ENCODE measurements at regions not wholly inside any gene's neighbourhood (a gene's known extent, or its start where the extent isn't known, plus 50 kb on each side); places are given as distances from the start of the nearest gene placed in this dataset.

DNA sequence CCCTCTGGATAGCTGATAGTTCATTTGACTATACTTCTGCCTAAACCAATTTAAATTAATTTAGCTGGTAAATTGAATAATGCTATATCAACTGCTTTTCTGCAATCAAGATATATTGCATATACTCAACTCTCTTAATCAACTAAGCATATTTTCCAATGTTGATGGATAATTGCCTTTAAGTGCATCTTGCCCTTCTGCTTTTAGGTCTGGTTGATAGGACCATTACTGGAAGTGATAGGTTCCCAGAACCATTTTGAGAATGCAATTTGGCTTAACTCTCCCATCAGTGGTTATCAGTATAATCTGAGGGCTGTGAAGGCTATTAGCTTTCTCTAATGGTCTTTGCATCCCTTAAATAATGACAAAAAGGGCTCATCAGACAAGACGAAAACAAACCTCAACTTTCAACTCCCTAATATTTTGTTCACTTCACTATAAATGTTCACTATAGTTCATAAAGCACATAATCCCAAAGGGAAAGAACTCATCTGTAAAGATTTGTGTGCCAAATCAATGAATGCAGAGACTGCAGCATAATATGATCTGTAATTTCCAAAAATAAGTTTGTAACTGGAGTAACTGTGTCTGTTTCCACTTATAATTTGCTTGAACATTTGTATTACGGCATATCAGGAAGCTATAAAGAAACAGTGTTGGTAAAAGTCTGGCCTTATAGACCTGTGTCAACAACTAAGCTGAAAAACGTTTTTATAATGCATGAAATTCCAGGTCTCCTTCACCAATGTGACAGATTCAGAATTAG, 273.6 kb downstream of the FBXO8 start:
- no peaks in the 10 kb centered on the region for H4K20me1 ChIP-seq (ENCODE audit: insufficient read depth)
- H3K36me3 ChIP-seq (ENCODE audit: control insufficient read depth in 1 of 2, insufficient read depth in 2 of 2, low read length in 2 of 2), result no peaks in the 10 kb centered on the region
- POLR2A ChIA-PET, result no interaction called here
- RAD21 ChIA-PET (ENCODE audit: low non-redundant PET in 1 of 2, low total read pairs in 2 of 2, uncharacterized antibody in 2 of 2, unreplicated experiment in 2 of 2), result no interaction called here
- intact Hi-C loops (cut with micrococcal nuclease), result no loop called here
- CTCF ChIA-PET, result no interaction called here
- no peak overlapping the region for H3K4me2 ChIP-seq (ENCODE audit: low read length)
- H3K4me3 ChIP-seq (replicated peaks in 1 of 2; ENCODE audit: low read depth in 1 of 2, low read length in 2 of 2), result no peak overlapping the region
- H3K79me2 ChIP-seq (ENCODE audit: insufficient read depth, low read length), result no peaks in the 10 kb centered on the region
- H3K4me1 ChIP-seq (ENCODE audit: control insufficient read depth in 1 of 2, insufficient read depth in 2 of 2, low read length in 2 of 2), result no peaks in the 10 kb centered on the region
- BruUV-seq (replicated peaks), result no TSS peak
- H2AFZ ChIP-seq (ENCODE audit: low read depth, low read length, poor library complexity, severe bottlenecking), result no peak overlapping the region
- no peaks in the 10 kb centered on the region for H3K9me2 ChIP-seq (ENCODE audit: insufficient read depth)
- H3K27me3 ChIP-seq (ENCODE audit: insufficient read depth, low read length), result peaks cover 31% of the 10 kb centered on the region
- no peak overlapping the region for H3K27ac ChIP-seq (ENCODE audit: low read depth, low read length)
- TF ChIP-seq, protein P1, sequence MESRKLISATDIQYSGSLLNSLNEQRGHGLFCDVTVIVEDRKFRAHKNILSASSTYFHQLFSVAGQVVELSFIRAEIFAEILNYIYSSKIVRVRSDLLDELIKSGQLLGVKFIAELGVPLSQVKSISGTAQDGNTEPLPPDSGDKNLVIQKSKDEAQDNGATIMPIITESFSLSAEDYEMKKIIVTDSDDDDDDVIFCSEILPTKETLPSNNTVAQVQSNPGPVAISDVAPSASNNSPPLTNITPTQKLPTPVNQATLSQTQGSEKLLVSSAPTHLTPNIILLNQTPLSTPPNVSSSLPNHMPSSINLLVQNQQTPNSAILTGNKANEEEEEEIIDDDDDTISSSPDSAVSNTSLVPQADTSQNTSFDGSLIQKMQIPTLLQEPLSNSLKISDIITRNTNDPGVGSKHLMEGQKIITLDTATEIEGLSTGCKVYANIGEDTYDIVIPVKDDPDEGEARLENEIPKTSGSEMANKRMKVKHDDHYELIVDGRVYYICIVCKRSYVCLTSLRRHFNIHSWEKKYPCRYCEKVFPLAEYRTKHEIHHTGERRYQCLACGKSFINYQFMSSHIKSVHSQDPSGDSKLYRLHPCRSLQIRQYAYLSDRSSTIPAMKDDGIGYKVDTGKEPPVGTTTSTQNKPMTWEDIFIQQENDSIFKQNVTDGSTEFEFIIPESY (IDR thresholded peaks at IDR 0.05; ENCODE audit: extremely low read depth, insufficient replicate concordance, low read length), result no peak
- TF ChIP-seq SP1 (IDR thresholded peaks at IDR 0.05; ENCODE audit: low read depth) (no peak), TCF7L2 (IDR thresholded peaks at IDR 0.05; ENCODE audit: borderline replicate concordance, extremely low read depth, insufficient read depth, insufficient read length) (no peak), JUND (IDR thresholded peaks at IDR 0.05) (no peak), YY1 (IDR thresholded peaks at IDR 0.05; ENCODE audit: extremely low read depth, insufficient replicate concordance, low read depth, low read length) (no peak), POLR2A (IDR thresholded peaks at IDR 0.05; ENCODE audit: borderline replicate concordance, extremely low read depth, insufficient read depth, insufficient read length) (no peak), EZH2phosphoT487 (IDR thresholded peaks at IDR 0.05; ENCODE audit: borderline replicate concordance) (no peak), SRF (IDR thresholded peaks at IDR 0.05; ENCODE audit: low read depth) (no peak), CBX3 (IDR thresholded peaks at IDR 0.05; ENCODE audit: low read depth) (no peak), EGR1 (IDR thresholded peaks at IDR 0.05; ENCODE audit: low read depth) (no peak), EZH2 (IDR thresholded peaks at IDR 0.05) (no peak)
- no peaks in the 10 kb centered on the region for H3K9me3 ChIP-seq (ENCODE audit: control insufficient read depth in 1 of 2, insufficient read depth in 1 of 2, low read depth in 1 of 2, low read length in 2 of 2)
- ATAC-seq, result no peak
- H3K9ac ChIP-seq (ENCODE audit: low read length), result no peak overlapping the region
- no peak for DNase-seq (ENCODE audit: low read depth, low spot score)
